K562 (cell line): ENCODE measurements at regions not wholly inside any gene's neighbourhood (a gene's known extent, or its start where the extent isn't known, plus 50 kb on each side); places are given as distances from the start of the nearest gene placed in this dataset.

Experiments used
- ATAC-seq: fragments of 200-7000 bp; cut with Tn5 transposase; 3 replicates; pipeline ENCODE4 v1.9.1; 2020; ENCODE audit warnings: moderate library complexity
- BruUV-seq: library from RNA; stranded (reverse); fragments of 400-500 nt; replicated peaks from 2 replicates; lab custom pipeline; 2021; lab: Mats Ljungman, UMichigan
- CTCF ChIA-PET: fragments of 300-600 bp; formaldehyde crosslinking; extraction: SDS; loops from one replicate; lab custom pipeline; 2021; ENCODE audit warnings: low intra/inter-chr PET ratio; lab: Yijun Ruan, JAX
- POLR2A ChIA-PET: fragments of 300-600, 350-650 bp; sonication (Branson Sonifier 250); formaldehyde crosslinking; extraction: SDS; loops from one replicate; lab custom pipeline; 2021; ENCODE audit warnings: antibody characterized with exemption, inconsistent platforms; lab: Yijun Ruan, JAX
- DNase-seq, 4 experiments: peaks; one replicate each; pipeline versions ENCODE4 v3.0.0 to v3.0.0-alpha.2; 2011 to 2018; ENCODE audit warnings: low spot score in 3 of 4, mixed read lengths in 3 of 4; ENCODE audit errors: extremely low read depth in 1 of 4
- FAIRE-seq: peaks from 2 replicates; lab custom pipeline; 2011; peaks lifted over from hg19 to GRCh38; lab: Jason Lieb, UNC
- H2AFZ ChIP-seq: 2 replicates; pipeline ENCODE4 v1.6.0; 2011; ENCODE audit warnings: low read depth, low read length, control low read depth, inconsistent platforms
- H3K27ac ChIP-seq: fragments of 200-600 bp; 3 replicates; pipeline ENCODE4 v1.8.0; 2011; ENCODE audit warnings: low read depth, mild to moderate bottlenecking, control low read depth, inconsistent platforms, low read length, moderate library complexity, mixed read lengths; ENCODE audit errors: extremely low read depth
- H3K27me3 ChIP-seq, 2 experiments: fragments of 300-600 bp in 1 of 2; 2 replicates in 1 of 2; 3 replicates in 1 of 2; pipeline versions ENCODE4 v1.6.0 to v1.8.0; 2011; ENCODE audit warnings: inconsistent platforms in 2 of 2, low read length in 2 of 2, mild to moderate bottlenecking in 1 of 2, mixed read lengths in 1 of 2, moderate library complexity in 1 of 2; ENCODE audit not compliant: control insufficient read depth in 2 of 2, insufficient read depth in 2 of 2
- H3K36me3 ChIP-seq: fragments of 300-600 bp; 3 replicates; pipeline ENCODE4 v1.8.0; 2011; ENCODE audit warnings: mild to moderate bottlenecking, low read length, inconsistent platforms; ENCODE audit not compliant: control insufficient read depth, insufficient read depth
- H3K4me1 ChIP-seq, 2 experiments: fragments of 200-600 bp in 1 of 2; replicated peaks in 1 of 2; 2 replicates in 1 of 2; 3 replicates in 1 of 2; pipeline versions ENCODE4 v1.5.1 to v1.8.0; 2011; ENCODE audit warnings: inconsistent platforms in 2 of 2, low read length in 2 of 2, mild to moderate bottlenecking in 1 of 2, mixed read lengths in 1 of 2, moderate library complexity in 1 of 2; ENCODE audit not compliant: control insufficient read depth in 2 of 2, insufficient read depth in 2 of 2
- H3K4me2 ChIP-seq: 2 replicates; pipeline ENCODE4 v1.6.1; 2011; ENCODE audit warnings: low read length, control low read depth, inconsistent platforms, mixed read lengths; ENCODE audit not compliant: insufficient read depth
- H3K4me3 ChIP-seq: fragments of 200-600 bp; sonication (generic), shearing (Covaris generic); 2 replicates; pipeline ENCODE4 v1.5.1; 2016; ENCODE audit warnings: control low read depth, inconsistent platforms
- H3K79me2 ChIP-seq: fragments of 200-600 bp; 3 replicates; pipeline ENCODE4 v1.8.0; 2011; ENCODE audit warnings: low read length, inconsistent platforms; ENCODE audit not compliant: control insufficient read depth, insufficient read depth
- H3K9ac ChIP-seq, 2 experiments: 2 replicates each; pipeline versions ENCODE4 v1.6.0 to v1.6.1; 2011; ENCODE audit warnings: low read depth in 2 of 2, low read length in 2 of 2, control low read depth in 1 of 2, inconsistent platforms in 1 of 2, mild to moderate bottlenecking in 1 of 2, mixed read lengths in 1 of 2; ENCODE audit not compliant: insufficient read depth in 1 of 2
- H3K9me1 ChIP-seq: one replicate; pipeline ENCODE4 v1.6.0; 2011; ENCODE audit warnings: inconsistent platforms, mild to moderate bottlenecking, low read length, moderate library complexity; ENCODE audit not compliant: control insufficient read depth, insufficient read depth
- H3K9me3 ChIP-seq: replicated peaks from 2 replicates; pipeline ENCODE4 v1.5.1; 2011; ENCODE audit warnings: low read depth, low read length, inconsistent platforms; ENCODE audit not compliant: control insufficient read depth, insufficient read depth
- H4K20me1 ChIP-seq: replicated peaks from 2 replicates; pipeline ENCODE4 v1.6.1; 2011; ENCODE audit warnings: low read length, inconsistent platforms, mixed read lengths; ENCODE audit not compliant: control insufficient read depth, insufficient read depth
- NR3C1 ChIP-seq: sonication (generic); formaldehyde crosslinking; IDR thresholded peaks from 2 replicates; pipeline ENCODE4 v1.8.1; 2022; ENCODE audit warnings: missing genetic modification reagents
- PBX2 ChIP-seq, 2 experiments: IDR thresholded peaks in 1 of 2; conservative IDR thresholded peaks in 1 of 2; 2 replicates each; pipeline ENCODE4 v1.6.1; 2016; ENCODE audit warnings: low read depth in 2 of 2, mild to moderate bottlenecking in 1 of 2, missing compliant biosample characterization in 1 of 2, missing genetic modification characterization in 1 of 2, moderate library complexity in 1 of 2
- RFX1 ChIP-seq: fragments of 450-650 bp; IDR thresholded peaks from 2 replicates; pipeline ENCODE4 v1.6.1; 2016; ENCODE audit warnings: mild to moderate bottlenecking, moderate library complexity
- SNIP1 ChIP-seq: fragments of 450-650 bp; IDR thresholded peaks from 2 replicates; pipeline ENCODE4 v1.7.1; 2017; ENCODE audit warnings: low read depth, mild to moderate bottlenecking
- SP2 ChIP-seq: IDR thresholded peaks from 2 replicates; pipeline ENCODE4 v1.6.1; 2011; ENCODE audit warnings: mild to moderate bottlenecking, low read depth, low read length, moderate library complexity; ENCODE audit not compliant: poor library complexity, severe bottlenecking; ENCODE audit errors: extremely low read depth
- TAL1 ChIP-seq: fragments of 450-650 bp; IDR thresholded peaks from 2 replicates; pipeline ENCODE4 v1.6.1; 2016; ENCODE audit warnings: mild to moderate bottlenecking
- ZBTB34 ChIP-seq: fragments of 250-450 bp; sonication (Bioruptor Pico); IDR thresholded peaks from 2 replicates; pipeline ENCODE4 v1.8.0; 2021; ENCODE audit warnings: mild to moderate bottlenecking, moderate library complexity
- ZZZ3 ChIP-seq: fragments of 450-650 bp; IDR thresholded peaks from 2 replicates; pipeline ENCODE4 v1.6.1; 2016; ENCODE audit warnings: antibody characterized with exemption, mild to moderate bottlenecking, moderate library complexity
- WGBS: fragments of 100-300 bp; shearing (Covaris generic); methylation state at CpG from one replicate; pipeline ENCODE4 v1.1.6; 2016; ENCODE audit warnings: low coverage, mixed read lengths; ENCODE audit not compliant: insufficient coverage; ENCODE audit errors: missing lambda C conversion rate; 5-methylcytosine and 5-hydroxymethylcytosine counted together
- in situ Hi-C: fragments of 300-500 bp; cut with MboI; formaldehyde crosslinking; loops from 4 replicates; pipeline ENCODE4 v1.15.0; 2018; ENCODE audit warnings: inconsistent platforms, mixed read lengths
- intact Hi-C: fragments of 100-400 bp; cut with micrococcal nuclease; formaldehyde crosslinking; loops from 2 replicates; pipeline ENCODE4 v1.14.2; 2022

GRCh38 chr2:205892251-205892655 lies 193.7 kb downstream of the INO80D start:
- CTCF ChIA-PET, result no interaction called here
- Histone ChIP-seq H3K4me2 (no peak overlapping the region), H3K4me3 (no peak overlapping the region), H3K27me3 (peaks cover 0 to 40% of the 10 kb centered on the region in 2 experiments; a peak in 2 of 5 replicates), H3K79me2 (no peaks in the 10 kb centered on the region), H3K27ac (no peak overlapping the region), H3K9me3 (no peaks in the 10 kb centered on the region), H3K9ac (no peak overlapping the region), H3K9me1 (no peaks in the 10 kb centered on the region), H3K36me3 (no peaks in the 10 kb centered on the region), H4K20me1 (no peaks in the 10 kb centered on the region), H3K4me1 (no peaks in the 10 kb centered on the region), H2AFZ (no peak overlapping the region)
- 1% methylated on average over 9 of the region's 10 CpGs for WGBS
- POLR2A ChIA-PET, result no interaction called here
- in situ Hi-C loops, result no loop called here
- ATAC-seq (no peak), DNase-seq (no peak), FAIRE-seq (no peak)
- BruUV-seq, result no TSS peak
- intact Hi-C loops, result no loop called here
- TF ChIP-seq SNIP1 (no peak), TAL1 (no peak), NR3C1 (CRISPR knock-in tag) (no peak), ZBTB34 (CRISPR knock-in tag) (no peak), ZZZ3 (no peak), PBX2 (CRISPR knock-in tag; IDR thresholded peaks at IDR 0.05; ENCODE audit: low read depth) (no peak), PBX2 (tag; conservative IDR thresholded peaks at IDR 0.05; ENCODE audit: low read depth) (no peak), SP2 (no peak), RFX1 (peak; percentile 79)
